Astrocyte (in vitro differentiated cells and primary cell): ENCODE measurements at regions not wholly inside any gene's neighbourhood (a gene's known extent, or its start where the extent isn't known, plus 50 kb on each side); places are given as distances from the start of the nearest gene placed in this dataset.

Experiments used
- DNase-seq: peaks from one replicate; pipeline ENCODE4 v3.0.0-alpha.2; 2010; ENCODE audit warnings: low read depth
- FAIRE-seq: peaks from 2 replicates; lab custom pipeline; 2011; peaks lifted over from hg19 to GRCh38; lab: Jason Lieb, UNC
- H2AFZ ChIP-seq: 2 replicates; pipeline ENCODE4 v1.6.0; 2012; ENCODE audit warnings: low read depth, low read length, inconsistent platforms
- H3K27ac ChIP-seq: 2 replicates; pipeline ENCODE4 v1.5.1; 2011; ENCODE audit warnings: low read depth, low read length, inconsistent platforms
- H3K27me3 ChIP-seq: 2 replicates; pipeline ENCODE4 v1.6.0; 2011; ENCODE audit warnings: low read length, inconsistent platforms; ENCODE audit not compliant: insufficient read depth
- H3K36me3 ChIP-seq: 2 replicates; pipeline ENCODE4 v1.5.1; 2011; ENCODE audit warnings: low read length, inconsistent platforms; ENCODE audit not compliant: insufficient read depth
- H3K4me1 ChIP-seq: 2 replicates; pipeline ENCODE4 v1.5.1; 2011; ENCODE audit warnings: low read length, inconsistent platforms; ENCODE audit not compliant: insufficient read depth
- H3K4me2 ChIP-seq: 2 replicates; pipeline ENCODE4 v1.6.0; 2012; ENCODE audit warnings: low read length, inconsistent platforms
- H3K4me3 ChIP-seq: 2 replicates; pipeline ENCODE4 v1.5.1; 2011; ENCODE audit warnings: low read depth, mild to moderate bottlenecking, low read length, inconsistent platforms; ENCODE audit not compliant: insufficient read depth
- H3K79me2 ChIP-seq: 2 replicates; pipeline ENCODE4 v1.6.0; 2012; ENCODE audit warnings: mild to moderate bottlenecking, low read length, inconsistent platforms; ENCODE audit not compliant: insufficient read depth
- H3K9ac ChIP-seq: 2 replicates; pipeline ENCODE4 v1.6.0; 2012; ENCODE audit warnings: mild to moderate bottlenecking, low read length, inconsistent platforms
- H3K9me3 ChIP-seq: 2 replicates; pipeline ENCODE4 v1.5.1; 2012; ENCODE audit warnings: low read depth, mild to moderate bottlenecking, low read length, inconsistent platforms; ENCODE audit not compliant: insufficient read depth
- H4K20me1 ChIP-seq: 2 replicates; pipeline ENCODE4 v1.6.0; 2012; ENCODE audit warnings: low read length, inconsistent platforms; ENCODE audit not compliant: insufficient read depth
- H3K27ac Mint-ChIP-seq: one replicate; pipeline ENCODE4 v1.8.0; 2021; ENCODE audit warnings: mild to moderate bottlenecking, mixed read lengths; ENCODE audit not compliant: unreplicated experiment
- H3K27me3 Mint-ChIP-seq: one replicate; pipeline ENCODE4 v1.8.0; 2021; ENCODE audit warnings: low read depth, mixed read lengths; ENCODE audit not compliant: unreplicated experiment
- H3K36me3 Mint-ChIP-seq: one replicate; pipeline ENCODE4 v1.8.0; 2021; ENCODE audit warnings: low read depth, mixed read lengths; ENCODE audit not compliant: unreplicated experiment
- H3K4me1 Mint-ChIP-seq: one replicate; pipeline ENCODE4 v1.8.0; 2021; ENCODE audit warnings: low read depth, mixed read lengths; ENCODE audit not compliant: unreplicated experiment
- H3K4me3 Mint-ChIP-seq: one replicate; pipeline ENCODE4 v1.8.0; 2021; ENCODE audit warnings: mild to moderate bottlenecking, moderate library complexity, mixed read lengths; ENCODE audit not compliant: unreplicated experiment
- H3K9me3 Mint-ChIP-seq: one replicate; pipeline ENCODE4 v1.8.0; 2021; ENCODE audit warnings: mild to moderate bottlenecking, mixed read lengths; ENCODE audit not compliant: unreplicated experiment
- CTCF ChIP-seq: IDR thresholded peaks from 2 replicates; pipeline ENCODE4 v1.5.1; 2011; ENCODE audit warnings: low read depth, mild to moderate bottlenecking, inconsistent platforms, low read length, moderate library complexity; ENCODE audit not compliant: insufficient read depth
- EZH2 ChIP-seq: IDR thresholded peaks from 2 replicates; pipeline ENCODE4 v1.6.1; 2012; ENCODE audit warnings: mild to moderate bottlenecking, low read length, inconsistent platforms; ENCODE audit not compliant: insufficient read depth

GRCh38 chr6:48961781-48962415 is 501.2 kb downstream of the MMUT start:
- no peak overlapping the region for H3K4me3 Mint-ChIP-seq
- H3K27me3 ChIP-seq = no peaks in the 10 kb centered on the region
- H3K9me3 ChIP-seq = no peaks in the 10 kb centered on the region
- DNase-seq = no peak
- no peak overlapping the region for H3K9ac ChIP-seq
- H3K4me1 ChIP-seq = no peaks in the 10 kb centered on the region
- H3K4me2 ChIP-seq = no peak overlapping the region
- H4K20me1 ChIP-seq = no peaks in the 10 kb centered on the region
- no peaks in the 10 kb centered on the region for H3K36me3 ChIP-seq
- FAIRE-seq = no peak
- H3K9me3 Mint-ChIP-seq = no peaks in the 10 kb centered on the region
- H3K79me2 ChIP-seq = no peaks in the 10 kb centered on the region
- no peaks in the 10 kb centered on the region for H3K4me1 Mint-ChIP-seq
- no peak overlapping the region for H3K4me3 ChIP-seq
- no peak overlapping the region for H3K27ac ChIP-seq
- TF ChIP-seq CTCF (no peak), EZH2 (no peak)
- H3K27ac Mint-ChIP-seq = no peak overlapping the region
- H3K27me3 Mint-ChIP-seq = no peaks in the 10 kb centered on the region
- no peak overlapping the region for H2AFZ ChIP-seq
- no peaks in the 10 kb centered on the region for H3K36me3 Mint-ChIP-seq

GRCh38 chr6:48959251-48960060 is 503.6 kb downstream of the MMUT start:
- no peaks in the 10 kb centered on the region for H3K4me1 Mint-ChIP-seq

More at GRCh38 chr6:48959251-48960060, 503.6 kb downstream of the MMUT start:
- Mint-ChIP-seq H3K9me3 (no peaks in the 10 kb centered on the region), H3K27ac (no peak overlapping the region), H3K27me3 (no peaks in the 10 kb centered on the region), H3K4me3 (no peak overlapping the region), H3K36me3 (no peaks in the 10 kb centered on the region)
- no peaks in the 10 kb centered on the region for H3K36me3 ChIP-seq
- H3K4me2 ChIP-seq = no peak overlapping the region
- H3K9ac ChIP-seq = no peak overlapping the region
- no peaks in the 10 kb centered on the region for H3K27me3 ChIP-seq
- no peaks in the 10 kb centered on the region for H3K9me3 ChIP-seq
- no peak for DNase-seq
- H2AFZ ChIP-seq = no peak overlapping the region
- no peak overlapping the region for H3K4me3 ChIP-seq
- TF ChIP-seq CTCF (no peak), EZH2 (no peak)
- H3K79me2 ChIP-seq = no peaks in the 10 kb centered on the region
- H3K27ac ChIP-seq = no peak overlapping the region
- H3K4me1 ChIP-seq = no peaks in the 10 kb centered on the region
- H4K20me1 ChIP-seq = no peaks in the 10 kb centered on the region
- no peak for FAIRE-seq
